HG03558 (cell line): ENCODE measurements at regions not wholly inside any gene's neighbourhood (a gene's known extent, or its start where the extent isn't known, plus 50 kb on each side); places are given as distances from the start of the nearest gene placed in this dataset.
"Not testable (repeated sequence)": the region's sequence is repeated elsewhere in the genome, so short reads cannot be mapped to it uniquely, and the experiment has no call there.

Experiments used
- ATAC-seq: cut with Tn5 transposase; IDR thresholded peaks from one replicate; pipeline ENCODE4 v1.9.1; 2021; ENCODE audit warnings: moderate number of reproducible peaks; ENCODE audit not compliant: unreplicated experiment; ENCODE audit errors: extremely low read depth

DNA sequence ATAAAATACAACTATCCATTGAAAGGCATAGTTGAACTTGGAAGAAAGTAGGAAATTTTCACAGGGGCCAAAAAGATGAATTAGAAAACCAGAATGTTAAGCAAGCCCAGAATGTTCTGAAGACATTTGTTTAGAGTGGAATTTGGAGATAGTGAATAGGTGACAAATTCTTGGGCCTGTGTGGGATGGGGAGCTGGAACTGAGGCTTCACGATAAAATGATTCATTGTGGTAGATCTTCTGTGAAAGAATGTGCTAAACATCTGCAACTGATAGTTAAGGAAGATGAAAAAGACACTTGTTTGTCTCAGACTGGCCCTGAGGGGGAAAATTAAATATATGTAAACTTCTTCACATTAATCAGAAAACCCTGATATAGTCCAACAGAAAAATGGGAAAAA lies 658.9 kb downstream of the PRIM2 start:
- ATAC-seq: not testable (repeated sequence)

DNA sequence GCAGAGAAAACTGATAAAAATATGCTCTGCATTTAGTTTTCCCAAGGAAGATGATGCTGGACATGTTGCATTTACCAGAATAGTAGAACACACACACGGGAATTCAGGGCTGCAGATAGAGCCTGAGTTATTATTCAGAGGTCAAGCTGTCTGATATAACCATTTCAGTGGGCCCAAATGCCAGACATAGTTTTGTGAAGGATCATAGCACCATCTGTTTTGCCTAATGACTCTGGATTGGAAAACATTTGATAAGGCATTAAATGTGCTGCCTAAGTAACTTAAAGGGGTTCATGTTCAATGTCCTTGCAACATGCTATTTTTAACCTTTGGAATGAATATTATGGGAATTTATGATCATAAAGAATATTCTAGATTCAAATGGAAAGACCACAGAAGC lies 666.2 kb downstream of the PRIM2 start:
- ATAC-seq: not testable (repeated sequence)

DNA sequence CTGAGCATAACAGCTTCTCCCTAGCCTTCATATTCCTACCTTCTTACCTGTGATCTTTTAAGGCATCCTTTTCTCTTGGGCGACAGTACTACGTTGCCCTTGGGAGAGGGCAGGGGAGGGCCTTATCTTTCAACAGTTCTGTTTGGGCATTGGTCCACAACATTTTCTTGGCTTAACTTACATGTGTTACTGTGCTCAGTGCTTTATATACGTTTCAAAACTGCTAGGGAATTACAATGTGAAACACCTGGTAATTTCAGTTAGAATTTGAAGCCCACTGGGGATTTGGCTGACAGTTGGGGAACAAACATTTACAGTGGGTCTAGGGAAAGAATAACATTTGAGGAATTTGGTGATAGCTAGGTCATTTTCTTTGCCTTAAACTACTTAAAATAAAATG lies 667.1 kb downstream of the PRIM2 start:
- not testable (repeated sequence) for ATAC-seq

- not testable (repeated sequence) for ATAC-seq
Observed at GRCh38 chr6:57985734-57986133, 668.3 kb downstream of the PRIM2 start.

- ATAC-seq: peak; percentile 100
Observed at GRCh38 chr6:57986584-57986983, 669.2 kb downstream of the PRIM2 start.

DNA sequence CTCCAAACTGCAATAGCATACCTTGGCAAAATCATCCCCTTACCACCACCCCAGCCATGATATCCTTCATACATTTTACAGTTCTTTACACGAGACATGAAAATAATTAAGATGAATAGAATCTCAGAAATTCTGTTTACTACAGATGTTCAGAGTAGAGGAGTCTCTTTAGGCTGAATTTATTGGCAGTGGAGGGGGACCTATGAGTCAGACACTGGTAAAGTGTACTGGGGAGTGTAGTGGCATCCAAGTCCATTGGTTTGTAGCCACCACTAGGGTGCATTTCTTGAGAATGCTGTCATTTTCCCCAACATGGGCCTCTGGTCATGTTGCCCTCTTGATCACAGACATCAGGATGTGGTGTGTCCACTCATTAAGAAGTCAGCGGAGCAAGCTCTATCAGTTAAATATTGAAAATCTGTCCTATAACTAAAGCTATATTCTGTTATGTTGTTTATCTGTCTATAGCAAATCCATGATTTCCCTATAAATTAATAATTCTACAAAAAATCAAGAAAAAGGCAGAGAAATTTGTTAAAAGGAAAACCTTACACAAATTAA lies 672.2 kb downstream of the PRIM2 start:
- not testable (repeated sequence) for ATAC-seq

DNA sequence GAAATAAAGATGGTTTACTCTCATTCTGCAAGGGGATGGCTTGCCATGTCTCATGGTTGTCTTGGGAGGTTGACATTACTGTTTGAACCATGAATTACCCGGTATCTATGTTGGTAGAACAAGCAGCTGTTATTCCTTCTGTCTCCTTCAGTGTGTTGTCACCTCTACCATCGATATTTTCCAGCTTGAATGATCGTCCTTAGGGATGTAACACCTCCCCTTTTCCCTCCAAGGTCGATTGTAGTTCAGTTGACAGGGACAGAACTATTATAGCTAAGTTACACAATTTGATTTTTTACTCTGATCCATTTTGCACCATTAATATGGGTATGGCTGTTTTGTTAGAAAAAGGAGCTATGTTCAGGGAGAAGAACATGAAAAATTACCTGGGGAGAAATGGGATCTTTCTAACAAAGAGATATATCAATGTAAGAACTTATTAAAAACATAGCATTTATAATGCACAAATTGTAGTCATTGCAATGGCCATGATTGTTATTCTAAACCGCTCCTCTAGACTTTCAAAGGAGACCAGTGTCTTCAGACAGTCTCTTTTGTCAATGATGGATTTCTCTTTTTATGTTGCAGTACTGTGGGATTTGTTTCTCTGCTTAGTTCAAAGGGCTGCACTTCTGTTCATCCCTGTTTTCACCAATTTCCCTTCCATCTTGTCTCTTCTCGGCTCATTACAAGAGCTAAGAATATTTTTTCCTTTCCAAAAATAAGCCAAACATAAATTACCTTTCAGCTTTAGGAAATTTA lies 681.6 kb downstream of the PRIM2 start:
- ATAC-seq: not testable (repeated sequence)

DNA sequence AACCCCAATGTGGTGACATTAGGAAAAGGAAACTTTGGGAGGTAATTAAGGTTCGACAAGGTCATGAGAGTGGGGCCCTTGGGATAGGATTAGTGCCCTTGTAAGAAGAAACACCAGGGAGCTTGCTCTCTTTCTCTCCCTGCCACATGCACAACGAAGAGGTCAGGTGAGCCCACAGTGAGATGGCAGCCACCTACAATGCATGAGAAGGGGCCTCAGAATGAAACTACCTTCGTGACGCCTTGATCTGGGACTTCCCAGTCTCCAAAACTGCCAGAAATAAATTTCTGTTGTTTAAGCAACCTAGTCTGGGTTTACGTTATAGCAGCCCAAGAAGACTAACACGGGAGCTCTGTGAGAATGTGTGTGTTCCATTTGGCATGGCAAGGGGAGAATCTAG lies 682.8 kb downstream of the PRIM2 start:
- ATAC-seq: not testable (repeated sequence)

- not testable (repeated sequence) for ATAC-seq
Observed at GRCh38 chr6:58003417-58004167, 686.2 kb downstream of the PRIM2 start.

GRCh38 chr6:58007334-58008000 lies 690.0 kb downstream of the PRIM2 start:
- ATAC-seq: not testable (repeated sequence)

DNA sequence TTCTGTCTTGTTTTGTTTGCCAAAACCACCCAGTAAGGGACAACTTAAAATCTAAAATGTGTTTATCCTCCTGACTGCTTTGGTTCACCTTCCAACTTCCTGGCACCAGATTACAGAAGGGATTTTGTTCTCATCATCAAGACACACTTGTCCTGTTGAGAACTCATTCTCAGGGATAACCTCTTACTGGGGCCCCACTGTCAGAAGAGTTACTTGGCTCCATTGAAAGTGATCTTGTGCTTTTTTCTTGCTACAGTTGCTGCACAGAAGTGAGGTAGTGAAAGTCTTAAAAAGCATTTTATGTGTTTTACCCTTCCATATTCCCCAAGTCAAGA lies 690.5 kb downstream of the PRIM2 start:
- ATAC-seq: not testable (repeated sequence)

DNA sequence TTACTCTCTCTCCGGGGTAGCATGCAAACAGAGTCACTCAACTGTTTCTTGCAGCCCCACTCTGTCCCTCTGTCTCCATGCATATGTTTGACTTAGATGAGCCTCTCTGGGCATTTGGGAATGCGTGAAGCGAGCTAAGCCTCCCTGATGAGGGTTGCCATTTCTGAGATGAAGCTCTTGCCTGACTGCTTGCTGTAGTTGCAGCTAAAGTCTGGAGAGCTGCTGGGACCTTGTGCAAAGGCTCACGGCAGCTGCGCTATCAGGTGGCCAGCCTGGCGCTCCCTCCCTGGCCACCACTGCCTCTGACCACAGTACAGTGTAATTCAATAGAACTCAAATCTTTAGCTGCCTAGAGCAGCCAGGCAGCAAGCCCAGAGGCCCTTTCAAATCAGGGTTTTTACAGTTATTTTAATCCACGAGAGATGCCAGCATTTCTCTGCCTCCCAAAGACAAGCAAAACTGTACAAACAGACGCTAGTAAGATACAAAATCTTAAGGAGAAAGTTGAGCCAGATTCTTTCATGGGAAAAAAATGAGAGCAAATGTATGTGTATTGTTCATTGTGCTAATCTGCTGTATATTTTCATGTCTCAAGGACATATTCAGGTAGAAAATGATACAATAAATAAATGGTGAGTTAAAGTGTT lies 694.6 kb downstream of the PRIM2 start:
- not testable (repeated sequence) for ATAC-seq

GRCh38 chr6:58016614-58017013 lies 699.2 kb downstream of the PRIM2 start:
- not testable (repeated sequence) for ATAC-seq

- ATAC-seq: not testable (repeated sequence)
Observed at GRCh38 chr6:58028188-58028587, 710.8 kb downstream of the PRIM2 start.

GRCh38 chr6:58038213-58038612 lies 720.8 kb downstream of the PRIM2 start:
- ATAC-seq: not testable (repeated sequence)

- not testable (repeated sequence) for ATAC-seq
Observed at GRCh38 chr6:58046584-58046983, 729.2 kb downstream of the PRIM2 start.

- ATAC-seq: not testable (repeated sequence)
Observed at GRCh38 chr6:58047389-58047788, 730.0 kb downstream of the PRIM2 start.

DNA sequence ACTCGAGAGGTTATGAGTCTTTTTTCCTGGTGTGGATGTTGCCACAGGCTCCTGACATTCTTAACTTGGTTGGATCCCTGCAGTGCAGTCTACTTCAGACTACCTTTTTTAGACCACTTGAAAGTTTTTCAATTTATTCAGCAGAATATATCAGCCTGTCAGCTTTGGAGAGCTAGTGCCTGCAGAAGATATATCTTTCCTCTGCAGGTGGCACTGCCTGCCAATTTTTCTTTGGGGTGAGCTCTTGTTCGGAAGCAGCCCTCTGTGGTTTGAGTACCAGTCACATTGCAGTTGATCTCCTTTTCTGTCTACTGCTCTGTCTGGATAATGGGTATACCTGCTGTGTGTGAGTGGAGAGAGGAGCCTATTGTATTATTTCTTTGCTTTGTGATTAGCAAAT lies 730.4 kb downstream of the PRIM2 start:
- ATAC-seq: not testable (repeated sequence)

GRCh38 chr6:58055465-58056176 lies 738.2 kb downstream of the PRIM2 start:
- not testable (repeated sequence) for ATAC-seq

GRCh38 chr6:58059701-58060100 lies 742.3 kb downstream of the PRIM2 start:
- ATAC-seq: not testable (repeated sequence)
